ENCODE measurements at regions not wholly inside any gene's neighbourhood (a gene's known extent, or its start where the extent isn't known, plus 50 kb on each side); places are given as distances from the start of the nearest gene placed in this dataset.

GRCh38 chr1:18548643-18549042, 67.9 kb downstream of the KLHDC7A start:
- Histone ChIP-seq H3K9me3 (no peaks in the 10 kb centered on the region), H3K36me3 (no peaks in the 10 kb centered on the region), H3K4me3 (no peak overlapping the region), H3K4me1 (no peaks in the 10 kb centered on the region), H3K27ac (no peak overlapping the region), H3K27me3 (no peaks in the 10 kb centered on the region)
- no peak for TF ChIP-seq CTCF (IDR thresholded peaks at IDR 0.05)
- no peak for TF ChIP-seq POLR2A (IDR thresholded peaks at IDR 0.05)
- no peak for TF ChIP-seq POLR2AphosphoS5 (IDR thresholded peaks at IDR 0.05; ENCODE audit: insufficient read depth in 1 of 2, low read depth in 1 of 2)
- DNase-seq (ENCODE audit: extremely low spot score in 2 of 2): no peak
- intact Hi-C loops (cut with DNase I): no loop called here

- no peaks in the 10 kb centered on the region for H3K9me3 ChIP-seq
- H3K4me1 ChIP-seq: no peaks in the 10 kb centered on the region
- no peaks in the 10 kb centered on the region for H3K36me3 ChIP-seq
- no peak for DNase-seq (ENCODE audit: extremely low spot score in 2 of 2)
- intact Hi-C loops (cut with DNase I): no loop called here
- no peak overlapping the region for H3K4me3 ChIP-seq
- TF ChIP-seq POLR2A (IDR thresholded peaks at IDR 0.05): no peak
- no peak for TF ChIP-seq CTCF (IDR thresholded peaks at IDR 0.05)
- no peak for TF ChIP-seq POLR2AphosphoS5 (IDR thresholded peaks at IDR 0.05; ENCODE audit: insufficient read depth in 1 of 2, low read depth in 1 of 2)
- no peak overlapping the region for H3K27ac ChIP-seq
- no peaks in the 10 kb centered on the region for H3K27me3 ChIP-seq
These were observed 68.4 kb downstream of the KLHDC7A start for GRCh38 chr1:18549106-18549505.

- Histone ChIP-seq H3K4me1 (no peaks in the 10 kb centered on the region), H3K27me3 (no peaks in the 10 kb centered on the region), H3K27ac (no peak overlapping the region), H3K9me3 (no peaks in the 10 kb centered on the region), H3K4me3 (no peak overlapping the region), H3K36me3 (no peaks in the 10 kb centered on the region)
- no peak for DNase-seq (ENCODE audit: extremely low spot score in 2 of 2)
- TF ChIP-seq POLR2A (IDR thresholded peaks at IDR 0.05) (no peak), CTCF (IDR thresholded peaks at IDR 0.05) (no peak), POLR2AphosphoS5 (IDR thresholded peaks at IDR 0.05; ENCODE audit: insufficient read depth in 1 of 2, low read depth in 1 of 2) (no peak)
- intact Hi-C loops (cut with DNase I): no loop called here
These were observed 69.2 kb downstream of the KLHDC7A start for GRCh38 chr1:18549906-18550305.

- intact Hi-C loops (cut with DNase I): no loop called here
- Histone ChIP-seq H3K4me1 (no peaks in the 10 kb centered on the region), H3K4me3 (no peak overlapping the region), H3K27ac (no peak overlapping the region), H3K36me3 (no peaks in the 10 kb centered on the region), H3K9me3 (no peaks in the 10 kb centered on the region), H3K27me3 (no peaks in the 10 kb centered on the region)
- DNase-seq (ENCODE audit: extremely low spot score in 2 of 2): no peak
- TF ChIP-seq CTCF (IDR thresholded peaks at IDR 0.05) (no peak), POLR2AphosphoS5 (IDR thresholded peaks at IDR 0.05; ENCODE audit: insufficient read depth in 1 of 2, low read depth in 1 of 2) (no peak), POLR2A (IDR thresholded peaks at IDR 0.05) (no peak)
These were observed 71.9 kb downstream of the KLHDC7A start for GRCh38 chr1:18552631-18553030.

- Histone ChIP-seq H3K4me1 (no peaks in the 10 kb centered on the region), H3K27ac (no peak overlapping the region), H3K4me3 (no peak overlapping the region), H3K36me3 (no peaks in the 10 kb centered on the region), H3K27me3 (peaks cover 5% of the 10 kb centered on the region), H3K9me3 (no peaks in the 10 kb centered on the region)
- TF ChIP-seq POLR2A (IDR thresholded peaks at IDR 0.05) (no peak), POLR2AphosphoS5 (IDR thresholded peaks at IDR 0.05; ENCODE audit: insufficient read depth in 1 of 2, low read depth in 1 of 2) (no peak), CTCF (IDR thresholded peaks at IDR 0.05) (no peak)
- intact Hi-C loops (cut with DNase I): no loop called here
- no peak for DNase-seq (ENCODE audit: extremely low spot score in 2 of 2)
These were observed 72.7 kb downstream of the KLHDC7A start for GRCh38 chr1:18553388-18553787.

All from vagina (tissue), 2 donors.